H9 (cell line): ENCODE measurements at regions not wholly inside any gene's neighbourhood (a gene's known extent, or its start where the extent isn't known, plus 50 kb on each side); places are given as distances from the start of the nearest gene placed in this dataset.

Source experiments
- DNase-seq: peaks from one replicate; pipeline ENCODE4 v3.0.0-alpha.2; 2017
- H2AFZ ChIP-seq: one replicate; pipeline ENCODE4 v1.6.1; 2013; ENCODE audit warnings: mild to moderate bottlenecking, low read length, control low read depth, moderate library complexity
- H2AK5ac ChIP-seq: 2 replicates; pipeline ENCODE4 v1.6.1; 2013; ENCODE audit warnings: low read length, control low read depth, mixed read lengths; ENCODE audit not compliant: insufficient read length
- H2BK120ac ChIP-seq: one replicate; pipeline ENCODE4 v1.6.1; 2013; ENCODE audit warnings: low read depth, mild to moderate bottlenecking, low read length, control low read depth, inconsistent platforms; ENCODE audit not compliant: poor library complexity, severe bottlenecking
- H2BK12ac ChIP-seq: 2 replicates; pipeline ENCODE4 v1.6.1; 2013; ENCODE audit warnings: low read length, control low read depth, mixed read lengths, low read depth; ENCODE audit not compliant: insufficient read length
- H2BK15ac ChIP-seq: 2 replicates; pipeline ENCODE4 v1.6.1; 2013; ENCODE audit warnings: low read depth, low read length, control low read depth
- H2BK20ac ChIP-seq: one replicate; pipeline ENCODE4 v1.6.1; 2013; ENCODE audit warnings: low read depth, mild to moderate bottlenecking, low read length, control low read depth, inconsistent platforms; ENCODE audit not compliant: poor library complexity, severe bottlenecking
- H2BK5ac ChIP-seq: 2 replicates; pipeline ENCODE4 v1.6.1; 2013; ENCODE audit warnings: low read length, control low read depth, mixed read lengths; ENCODE audit not compliant: insufficient read length
- H3K14ac ChIP-seq: 2 replicates; pipeline ENCODE4 v1.6.1; 2013; ENCODE audit warnings: low read length, control low read depth; ENCODE audit not compliant: insufficient read depth
- H3K18ac ChIP-seq: 2 replicates; pipeline ENCODE4 v1.6.1; 2013; ENCODE audit warnings: low read depth, mild to moderate bottlenecking, mixed read lengths, low read length, control low read depth; ENCODE audit not compliant: insufficient read length
- H3K23ac ChIP-seq: 2 replicates; pipeline ENCODE4 v1.6.1; 2013; ENCODE audit warnings: low read length, control low read depth, mixed read lengths, low read depth; ENCODE audit not compliant: insufficient read length
- H3K23me2 ChIP-seq: 2 replicates; pipeline ENCODE4 v1.6.1; 2013; ENCODE audit warnings: low read depth, mild to moderate bottlenecking, mixed read lengths, low read length, control low read depth; ENCODE audit not compliant: insufficient read length, poor library complexity, severe bottlenecking
- H3K27ac ChIP-seq: 2 replicates; pipeline ENCODE4 v1.5.1; 2013; ENCODE audit warnings: low read length, control low read depth, mixed read lengths, low read depth; ENCODE audit not compliant: insufficient read length
- H3K27me3 ChIP-seq: 2 replicates; pipeline ENCODE4 v1.6.1; 2013; ENCODE audit warnings: low read length, control low read depth, inconsistent platforms; ENCODE audit not compliant: insufficient read depth
- H3K4ac ChIP-seq: 2 replicates; pipeline ENCODE4 v1.6.1; 2013; ENCODE audit warnings: low read depth, mild to moderate bottlenecking, control low read depth, inconsistent platforms, low read length, moderate library complexity
- H3K4me1 ChIP-seq: 2 replicates; pipeline ENCODE4 v1.6.1; 2013; ENCODE audit warnings: low read length, control low read depth, inconsistent platforms; ENCODE audit not compliant: insufficient read depth
- H3K4me2 ChIP-seq: 2 replicates; pipeline ENCODE4 v1.6.1; 2013; ENCODE audit warnings: low read length, control low read depth, mixed read lengths; ENCODE audit not compliant: insufficient read length, insufficient read depth
- H3K56ac ChIP-seq: 2 replicates; pipeline ENCODE4 v1.6.1; 2013; ENCODE audit warnings: low read depth, mild to moderate bottlenecking, mixed read lengths, low read length, control low read depth; ENCODE audit not compliant: insufficient read length
- H3K79me1 ChIP-seq: 2 replicates; pipeline ENCODE4 v1.6.1; 2013; ENCODE audit warnings: low read depth, mild to moderate bottlenecking, moderate library complexity, low read length, control low read depth, inconsistent platforms; ENCODE audit not compliant: insufficient read depth, poor library complexity, severe bottlenecking
- H3K79me2 ChIP-seq: 2 replicates; pipeline ENCODE4 v1.6.1; 2013; ENCODE audit warnings: low read length, control low read depth, inconsistent platforms; ENCODE audit not compliant: insufficient read depth
- H3K9ac ChIP-seq: 2 replicates; pipeline ENCODE4 v1.6.1; 2013; ENCODE audit warnings: low read length, control low read depth, mixed read lengths; ENCODE audit not compliant: insufficient read length; ENCODE audit errors: extremely low read depth
- H3K9me3 ChIP-seq: one replicate; pipeline ENCODE4 v1.6.1; 2013; ENCODE audit warnings: low read depth, low read length, inconsistent platforms; ENCODE audit not compliant: control insufficient read depth
- H3T11ph ChIP-seq: one replicate; pipeline ENCODE4 v1.6.1; 2013; ENCODE audit warnings: mild to moderate bottlenecking, low read length, control low read depth, inconsistent platforms
- H4K20me1 ChIP-seq: one replicate; pipeline ENCODE4 v1.6.1; 2013; ENCODE audit not compliant: control insufficient read depth, insufficient read length, insufficient read depth
- H4K5ac ChIP-seq: 2 replicates; pipeline ENCODE4 v1.6.1; 2013; ENCODE audit warnings: low read depth, mild to moderate bottlenecking, mixed read lengths, low read length, control low read depth; ENCODE audit not compliant: insufficient read length
- H4K8ac ChIP-seq: replicated peaks from 2 replicates; pipeline ENCODE4 v1.6.1; 2013; ENCODE audit warnings: low read length, control low read depth, mixed read lengths, low read depth; ENCODE audit not compliant: insufficient read length
- H4K91ac ChIP-seq: 2 replicates; pipeline ENCODE4 v1.6.1; 2013; ENCODE audit warnings: low read depth, mild to moderate bottlenecking, moderate library complexity, mixed read lengths, low read length, control low read depth; ENCODE audit not compliant: insufficient read length
- H3K27ac Mint-ChIP-seq, 3 experiments: 2 replicates in 2 of 3; 3 replicates in 1 of 3; pipeline ENCODE4 v1.8.0; 2020 to 2021; ENCODE audit warnings: mixed read lengths in 3 of 3, mild to moderate bottlenecking in 1 of 3, moderate library complexity in 1 of 3
- H3K27me3 Mint-ChIP-seq: 2 replicates; pipeline ENCODE4 v1.8.0; 2021; ENCODE audit warnings: low read depth, mild to moderate bottlenecking, moderate library complexity, mixed read lengths
- H3K36me3 Mint-ChIP-seq, 3 experiments: 2 replicates in 2 of 3; 3 replicates in 1 of 3; pipeline ENCODE4 v1.8.0; 2020 to 2021; ENCODE audit warnings: low read depth in 3 of 3, mixed read lengths in 3 of 3; ENCODE audit not compliant: insufficient read depth in 1 of 3
- H3K4me1 Mint-ChIP-seq, 2 experiments: 2 replicates each; pipeline ENCODE4 v1.8.0; 2020; ENCODE audit warnings: mixed read lengths in 2 of 2
- H3K4me3 Mint-ChIP-seq, 2 experiments: 2 replicates in 1 of 2; 3 replicates in 1 of 2; pipeline ENCODE4 v1.8.0; 2020 to 2021; ENCODE audit warnings: mild to moderate bottlenecking in 2 of 2, mixed read lengths in 2 of 2, moderate library complexity in 1 of 2
- H3K9me3 Mint-ChIP-seq, 2 experiments: 2 replicates in 1 of 2; 3 replicates in 1 of 2; pipeline ENCODE4 v1.8.0; 2020; ENCODE audit warnings: mild to moderate bottlenecking in 2 of 2, mixed read lengths in 2 of 2, moderate library complexity in 1 of 2
- WGBS: extraction: QIAGEN DNeasy Blood & Tissue Kit; methylation state at CpG from one replicate; pipeline ENCODE4 v1.1.7; 2013; ENCODE audit warnings: missing lambda C conversion rate, low lambda C conversion rate, mixed read lengths; ENCODE audit not compliant: insufficient read length; ENCODE audit errors: extremely low coverage; 5-methylcytosine and 5-hydroxymethylcytosine counted together
- TF ChIP-seq, protein P1 (sequence below): fragments of 200-600 bp; sonication (generic); conservative IDR thresholded peaks from 3 replicates; pipeline ENCODE4 v1.8.0; 2021; ENCODE audit warnings: antibody characterized with exemption, mild to moderate bottlenecking

- no peak overlapping the region for H3K56ac ChIP-seq
- H2AFZ ChIP-seq, result no peak overlapping the region
- H3K27me3 Mint-ChIP-seq, result no peaks in the 10 kb centered on the region; the same call in 1 of the 2 replicates
Observed at GRCh38 chr7:52074071-52074470, 757.5 kb upstream of the COBL start.

More at GRCh38 chr7:52074071-52074470, 757.5 kb upstream of the COBL start:
- Histone ChIP-seq H2BK15ac (no peak overlapping the region), H3K79me2 (no peaks in the 10 kb centered on the region), H2BK20ac (no peak overlapping the region), H4K91ac (no peak overlapping the region), H3K23ac (no peak overlapping the region), H3K27ac (no peak overlapping the region), H3K4me2 (no peak overlapping the region), H3K79me1 (no peaks in the 10 kb centered on the region), H4K20me1 (no peaks in the 10 kb centered on the region), H3K14ac (no peak overlapping the region), H2BK120ac (no peak overlapping the region), H2AK5ac (no peak overlapping the region), H3T11ph (no peak overlapping the region), H3K27me3 (no peaks in the 10 kb centered on the region), H4K8ac (no peak overlapping the region), H3K18ac (no peak overlapping the region), H3K4ac (no peak overlapping the region), H3K9me3 (no peaks in the 10 kb centered on the region), H4K5ac (no peak overlapping the region), H3K23me2 (no peaks in the 10 kb centered on the region), H2BK5ac (no peak overlapping the region), H2BK12ac (no peak overlapping the region), H3K9ac (no peak overlapping the region), H3K4me1 (no peaks in the 10 kb centered on the region)
- Mint-ChIP-seq H3K36me3 (peaks cover 0 to 2% (median 0%) of the 10 kb centered on the region in 3 experiments; a peak in 1 of 7 replicates), H3K4me1 (peaks cover 12 to 17% of the 10 kb centered on the region in 2 experiments), H3K9me3 (peaks cover 0 to 6% of the 10 kb centered on the region in 2 experiments; a peak in 2 of 5 replicates), H3K27ac (no peak overlapping the region), H3K4me3 (no peak overlapping the region)
- no peak for DNase-seq
- TF ChIP-seq, protein P1, sequence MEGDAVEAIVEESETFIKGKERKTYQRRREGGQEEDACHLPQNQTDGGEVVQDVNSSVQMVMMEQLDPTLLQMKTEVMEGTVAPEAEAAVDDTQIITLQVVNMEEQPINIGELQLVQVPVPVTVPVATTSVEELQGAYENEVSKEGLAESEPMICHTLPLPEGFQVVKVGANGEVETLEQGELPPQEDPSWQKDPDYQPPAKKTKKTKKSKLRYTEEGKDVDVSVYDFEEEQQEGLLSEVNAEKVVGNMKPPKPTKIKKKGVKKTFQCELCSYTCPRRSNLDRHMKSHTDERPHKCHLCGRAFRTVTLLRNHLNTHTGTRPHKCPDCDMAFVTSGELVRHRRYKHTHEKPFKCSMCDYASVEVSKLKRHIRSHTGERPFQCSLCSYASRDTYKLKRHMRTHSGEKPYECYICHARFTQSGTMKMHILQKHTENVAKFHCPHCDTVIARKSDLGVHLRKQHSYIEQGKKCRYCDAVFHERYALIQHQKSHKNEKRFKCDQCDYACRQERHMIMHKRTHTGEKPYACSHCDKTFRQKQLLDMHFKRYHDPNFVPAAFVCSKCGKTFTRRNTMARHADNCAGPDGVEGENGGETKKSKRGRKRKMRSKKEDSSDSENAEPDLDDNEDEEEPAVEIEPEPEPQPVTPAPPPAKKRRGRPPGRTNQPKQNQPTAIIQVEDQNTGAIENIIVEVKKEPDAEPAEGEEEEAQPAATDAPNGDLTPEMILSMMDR, result no peak
- WGBS, result no CpG with 5 or more reads among the region's 2 CpGs
